Central memory CD4-positive, alpha-beta T cell (primary cell): ENCODE measurements at regions not wholly inside any gene's neighbourhood (a gene's known extent, or its start where the extent isn't known, plus 50 kb on each side); places are given as distances from the start of the nearest gene placed in this dataset.

Experiments
- DNase-seq: peaks from one replicate; pipeline ENCODE4 v3.0.0; 2022

DNA sequence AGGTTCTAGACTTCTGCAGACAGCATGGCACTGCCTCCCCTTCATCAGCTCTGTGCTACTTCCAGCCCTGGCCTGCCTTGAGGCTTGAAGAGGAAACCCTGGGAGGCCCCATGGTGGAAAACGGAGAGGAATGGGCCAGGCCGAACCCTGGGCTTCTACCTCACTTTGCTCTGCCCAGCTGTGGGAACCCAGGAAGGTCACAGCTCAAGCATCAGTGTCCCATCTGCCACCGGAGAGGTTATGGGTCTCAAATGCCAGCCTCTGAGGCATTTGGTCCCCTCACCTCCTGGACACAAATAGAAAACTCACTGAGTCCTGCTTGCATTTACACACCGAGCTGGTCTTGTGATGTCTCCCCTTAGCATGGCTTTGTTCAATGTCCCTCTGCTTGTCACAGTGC lies 80.1 kb upstream of the ALDH1B1 start:
- DNase-seq = no peak

DNA sequence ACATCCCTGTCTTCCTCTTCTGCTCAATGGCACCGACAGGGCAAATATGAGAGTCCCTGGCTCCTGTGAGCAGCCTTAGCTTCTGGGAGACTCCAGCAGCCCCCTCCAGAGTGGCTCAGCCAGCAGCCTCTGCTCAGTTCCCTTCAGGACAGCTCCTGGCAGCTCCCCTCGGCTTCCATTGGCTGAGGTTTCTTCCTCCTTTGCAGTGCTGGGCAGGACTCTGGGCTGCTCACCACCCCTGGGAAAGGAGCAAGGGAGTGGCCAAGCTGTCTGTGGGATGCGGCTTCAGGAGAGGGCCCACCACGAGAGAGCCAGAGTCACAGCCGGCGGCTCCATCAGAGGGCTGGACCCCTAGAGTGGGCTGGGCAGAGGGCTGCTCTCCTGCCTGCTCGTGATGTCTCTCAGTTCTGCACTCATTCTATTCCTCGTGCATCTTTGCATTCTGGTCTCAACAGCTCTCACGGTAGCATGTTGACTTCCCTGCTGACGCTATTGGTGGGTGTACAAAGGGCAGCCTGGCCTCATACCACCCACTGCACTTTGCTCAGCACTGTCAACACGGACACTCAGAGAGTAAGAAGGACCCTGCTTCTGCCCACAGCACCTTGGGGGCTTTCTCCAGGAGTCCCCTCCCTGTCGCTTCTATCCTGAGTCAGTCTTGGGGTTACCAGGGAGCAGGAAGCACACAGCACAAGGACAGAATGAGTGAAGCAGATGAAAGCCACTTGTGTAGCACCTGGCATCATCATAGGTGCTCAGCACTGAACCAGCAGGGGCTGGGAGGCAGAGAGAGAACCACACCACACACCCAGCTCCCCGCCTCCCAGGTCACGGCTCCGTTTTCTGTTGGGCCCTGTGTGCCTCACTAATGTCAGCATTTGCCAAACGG lies 80.9 kb upstream of the ALDH1B1 start:
- DNase-seq = no peak

GRCh38 chr9:38309324-38310195 lies 82.9 kb upstream of the ALDH1B1 start:
- no peak for DNase-seq

DNA sequence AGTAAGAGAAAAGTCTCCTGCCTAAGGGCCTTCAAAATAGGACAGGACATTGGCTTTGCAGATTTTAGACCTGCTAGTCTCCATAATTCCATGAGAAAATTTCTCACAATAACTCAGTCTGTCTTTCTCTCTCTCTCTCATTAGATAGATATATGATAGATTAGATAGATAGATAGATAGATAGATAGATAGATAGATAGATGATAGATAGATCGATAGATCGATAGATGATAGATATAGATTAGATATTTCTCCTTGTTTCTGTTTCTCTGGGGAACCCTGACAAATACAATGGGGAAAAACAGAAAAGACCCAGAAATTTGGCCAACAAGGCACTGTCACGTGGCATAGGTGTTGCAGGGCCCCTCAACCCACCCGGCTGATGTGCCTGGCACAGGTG lies 84.4 kb upstream of the ALDH1B1 start:
- DNase-seq = no peak

GRCh38 chr9:38306899-38307298 lies 85.6 kb upstream of the ALDH1B1 start:
- no peak for DNase-seq

DNA sequence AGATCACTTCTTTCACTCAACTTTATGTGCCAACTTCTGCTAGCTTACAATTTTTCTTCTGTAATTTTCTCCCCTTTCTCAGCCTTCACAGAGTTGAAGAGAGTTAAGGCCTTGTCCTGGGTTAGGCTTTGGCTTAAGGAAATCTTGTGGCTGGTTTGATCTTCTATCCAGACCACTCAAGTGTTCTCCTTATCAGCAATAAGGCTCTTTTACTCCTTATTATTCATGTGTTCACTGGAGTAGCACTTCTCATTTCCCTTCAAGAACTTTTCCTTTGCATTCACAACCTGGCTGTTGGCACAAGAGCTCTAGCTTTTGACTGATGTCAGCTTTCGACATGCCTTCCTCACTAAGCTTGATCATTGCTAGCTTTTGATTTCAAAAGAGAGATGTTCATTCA lies 86.9 kb upstream of the ALDH1B1 start:
- DNase-seq = no peak

DNA sequence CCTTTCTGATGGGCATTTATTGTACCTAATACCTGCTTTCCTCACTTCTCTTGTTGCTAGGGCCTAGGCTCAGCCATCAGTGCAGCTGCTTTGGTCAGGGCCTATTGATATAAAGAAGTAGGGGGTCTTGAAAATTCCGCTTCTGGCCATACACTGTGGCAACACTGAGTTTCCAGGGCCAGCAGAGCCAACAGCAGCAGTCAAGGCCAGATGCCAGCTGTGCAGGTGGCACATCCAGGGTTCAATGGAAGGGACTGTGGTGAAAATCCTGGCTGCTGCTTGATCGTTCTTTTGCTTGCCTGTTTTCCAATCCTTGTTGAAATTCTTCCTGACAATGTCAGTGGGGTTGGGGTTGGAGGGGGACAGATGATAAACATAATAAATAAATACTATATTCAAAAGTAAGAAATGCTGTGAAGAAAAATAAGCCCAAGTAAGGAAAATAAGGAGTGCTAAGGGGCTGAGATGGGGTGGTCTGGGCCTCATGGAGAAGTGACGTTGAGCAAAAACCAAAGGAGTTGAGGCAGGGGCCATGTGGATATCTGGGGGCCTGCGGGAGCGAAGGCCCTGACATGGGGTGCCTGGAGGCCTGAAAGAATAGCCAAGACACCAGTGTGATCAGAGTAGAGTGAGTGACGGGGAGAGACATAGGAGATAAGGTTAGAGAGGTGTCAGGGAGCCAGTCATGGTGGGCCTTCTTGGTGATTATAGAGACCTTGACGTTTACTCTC lies 91.0 kb upstream of the ALDH1B1 start:
- DNase-seq = no peak

- DNase-seq = no peak
Observed at GRCh38 chr9:38299856-38300255, 92.6 kb upstream of the ALDH1B1 start.

GRCh38 chr9:38298904-38299303 lies 93.6 kb upstream of the ALDH1B1 start:
- no peak for DNase-seq

DNA sequence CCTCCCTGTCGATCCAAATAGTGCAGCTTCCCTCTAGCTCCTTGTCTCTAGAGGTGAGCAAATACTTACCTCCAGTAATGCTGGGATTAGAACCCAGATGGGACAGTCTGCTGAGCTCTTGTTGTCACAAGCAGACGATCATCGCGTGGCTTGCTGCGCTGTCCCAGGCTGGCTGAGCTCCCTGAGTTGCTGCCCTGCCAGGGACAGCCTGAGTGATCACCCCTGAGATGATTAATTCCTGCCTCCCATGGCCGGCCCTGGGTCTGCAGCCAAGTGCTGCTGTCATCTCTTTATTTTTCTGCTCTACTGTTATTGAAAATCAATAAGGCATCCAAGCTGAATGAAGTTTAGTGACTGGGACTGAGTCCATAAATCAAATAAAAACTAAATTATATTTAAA lies 94.0 kb upstream of the ALDH1B1 start:
- no peak for DNase-seq

- no peak for DNase-seq
Observed at GRCh38 chr9:38296807-38297206, 95.7 kb upstream of the ALDH1B1 start.

DNA sequence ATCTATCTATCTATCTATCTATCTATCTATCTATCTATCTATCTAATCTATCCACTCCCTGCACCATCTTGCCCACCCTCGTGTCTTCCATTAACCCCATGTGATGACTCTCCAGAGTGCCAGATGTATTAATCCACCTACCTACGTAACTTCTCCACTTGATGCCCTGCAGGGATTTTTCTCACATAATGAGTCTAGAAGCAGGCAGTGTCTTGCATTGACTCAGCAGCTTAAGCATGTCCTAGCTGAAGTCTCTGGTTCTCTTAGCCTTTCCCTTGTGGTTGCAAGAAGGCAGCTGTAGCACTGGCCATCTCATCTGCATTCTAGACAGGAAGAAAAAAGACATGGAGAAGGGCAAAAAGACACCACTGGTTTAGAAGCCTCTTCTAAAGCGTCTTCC lies 96.7 kb upstream of the ALDH1B1 start:
- DNase-seq = no peak

- DNase-seq = no peak
Observed at GRCh38 chr9:38294220-38294960, 98.1 kb upstream of the ALDH1B1 start.

- no peak for DNase-seq
Observed at GRCh38 chr9:38293022-38293421, 99.5 kb upstream of the ALDH1B1 start.

GRCh38 chr9:38292480-38292879 lies 100.0 kb upstream of the ALDH1B1 start:
- DNase-seq = no peak

GRCh38 chr9:38289866-38290245 lies 102.6 kb upstream of the ALDH1B1 start:
- DNase-seq = no peak

GRCh38 chr9:38289236-38289865 lies 103.2 kb upstream of the ALDH1B1 start:
- DNase-seq = no peak

DNA sequence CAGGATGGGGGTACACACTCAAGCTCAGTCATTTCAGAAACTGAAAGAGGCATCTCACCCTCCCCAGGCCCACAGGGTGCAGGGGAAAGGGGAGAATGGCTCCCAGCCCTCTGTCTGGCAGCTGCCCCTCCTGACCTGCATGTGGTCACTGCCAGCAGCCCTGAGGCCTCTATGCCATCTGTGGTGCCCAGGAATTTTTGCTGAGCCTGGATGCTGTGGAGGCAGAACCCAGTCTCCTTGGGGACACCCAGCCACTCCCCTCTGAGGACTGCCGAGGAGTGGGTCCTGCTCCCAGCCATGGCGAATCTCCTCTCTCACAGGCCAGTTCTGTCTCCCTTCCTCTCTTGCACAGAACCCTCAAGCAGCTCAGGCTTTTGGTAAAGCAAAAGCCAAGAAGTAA lies 104.0 kb upstream of the ALDH1B1 start:
- no peak for DNase-seq

DNA sequence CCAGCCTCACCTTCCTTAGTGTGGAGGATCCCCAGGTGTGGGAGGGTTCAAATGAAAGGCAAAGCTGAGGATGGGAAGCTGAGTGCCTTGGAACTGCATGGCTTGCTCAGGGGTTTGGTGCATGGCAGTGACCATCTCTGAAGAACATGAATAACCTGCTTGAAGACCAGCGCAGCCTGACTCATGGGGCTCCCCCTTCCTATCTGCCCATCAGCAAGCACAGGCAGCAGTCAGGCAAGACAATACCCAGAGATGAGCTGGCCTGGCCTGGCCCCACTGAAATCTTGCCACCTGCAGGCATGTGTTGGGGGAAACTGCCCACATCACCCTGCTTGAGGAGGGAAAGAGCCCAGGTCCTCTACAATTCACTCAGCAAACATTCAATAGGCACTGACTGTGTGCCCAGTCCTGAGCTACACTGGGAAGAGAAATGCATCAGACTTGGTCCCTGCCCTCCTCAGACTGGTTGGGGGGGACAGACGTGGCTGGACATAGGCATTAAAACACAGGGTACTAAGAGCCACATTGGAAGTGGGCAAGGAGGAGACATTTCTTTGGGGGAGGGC lies 105.0 kb upstream of the ALDH1B1 start:
- no peak for DNase-seq

GRCh38 chr9:38286766-38287165 lies 105.7 kb upstream of the ALDH1B1 start:
- no peak for DNase-seq

DNA sequence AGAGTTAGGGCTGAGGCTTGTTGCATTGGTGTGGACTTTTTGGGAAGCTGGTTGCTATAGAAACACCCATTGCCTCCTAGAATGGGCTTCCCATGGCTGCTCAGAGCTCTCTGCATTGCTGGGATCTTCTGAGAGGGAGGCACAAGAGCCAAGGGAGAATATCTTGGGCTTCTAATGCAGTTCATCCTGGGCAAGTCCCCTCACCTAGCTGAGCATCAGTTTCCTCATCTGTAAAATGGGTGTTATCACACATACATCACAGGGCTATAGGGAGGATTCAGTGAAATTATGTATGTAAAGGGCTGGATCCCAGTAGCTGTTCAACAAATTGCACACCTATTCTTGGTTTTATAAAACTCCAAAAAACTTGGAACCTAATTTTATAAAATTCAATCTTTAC lies 106.1 kb upstream of the ALDH1B1 start:
- DNase-seq = no peak

DNA sequence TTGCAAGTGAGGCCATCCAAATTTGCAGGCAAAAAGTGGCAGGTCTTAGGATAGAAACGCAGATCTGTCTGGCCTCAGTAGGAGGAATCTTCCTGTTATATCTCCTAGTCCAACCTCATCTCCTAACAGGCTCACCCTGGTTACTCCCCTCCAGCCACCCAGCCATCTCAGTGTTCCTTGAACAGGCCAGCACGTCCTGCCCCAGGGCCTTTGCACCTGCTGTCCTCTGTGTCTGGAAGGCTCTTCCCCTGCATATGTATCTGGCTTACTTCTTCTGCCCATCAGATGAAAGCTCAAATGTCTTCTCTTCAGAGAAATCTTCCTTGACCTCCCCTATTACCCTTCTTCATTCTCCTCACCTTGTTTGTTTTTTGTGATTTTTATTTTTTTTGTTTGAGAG lies 107.3 kb upstream of the ALDH1B1 start:
- DNase-seq = no peak
